WTC11 (cell line): ENCODE measurements at regions not wholly inside any gene's neighbourhood (a gene's known extent, or its start where the extent isn't known, plus 50 kb on each side); places are given as distances from the start of the nearest gene placed in this dataset.

ENCODE experiments used
- ATAC-seq: fragments of 200-7000 bp; cut with Tn5 transposase; 2 replicates; pipeline ENCODE4 v1.10.0; 2021; ENCODE audit warnings: mild to moderate bottlenecking, moderate library complexity
- CTCF ChIA-PET: fragments of 300-600 bp; sonication (Branson Sonifier 250); formaldehyde crosslinking; loops from one replicate; lab custom pipeline; 2021; ENCODE audit warnings: antibody characterized with exemption; lab: Charles Lee
- POLR2A ChIA-PET: fragments of 350-600 bp; sonication (Branson Sonifier 250); formaldehyde crosslinking; loops from one replicate; lab custom pipeline; 2021; ENCODE audit warnings: antibody characterized with exemption; lab: Charles Lee
- DNase-seq: peaks from one replicate; pipeline ENCODE4 v3.0.0; 2021; ENCODE audit warnings: low spot score
- H3K27ac Mint-ChIP-seq: 2 replicates; pipeline ENCODE4 v1.8.0; 2021; ENCODE audit warnings: mixed read lengths
- H3K27me3 Mint-ChIP-seq: 2 replicates; pipeline ENCODE4 v1.8.0; 2021; ENCODE audit warnings: low read depth, mild to moderate bottlenecking, moderate library complexity, mixed read lengths
- H3K36me3 Mint-ChIP-seq: 2 replicates; pipeline ENCODE4 v1.8.0; 2021; ENCODE audit warnings: mixed read lengths
- H3K4me1 Mint-ChIP-seq: 2 replicates; pipeline ENCODE4 v1.8.0; 2022; ENCODE audit warnings: mixed read lengths
- H3K4me3 Mint-ChIP-seq: 2 replicates; pipeline ENCODE4 v1.8.0; 2021; ENCODE audit warnings: mild to moderate bottlenecking, moderate library complexity, mixed read lengths
- H3K9me3 Mint-ChIP-seq: 2 replicates; pipeline ENCODE4 v1.8.0; 2021; ENCODE audit warnings: mixed read lengths
- CBFB ChIP-seq: sonication (generic); formaldehyde crosslinking; IDR thresholded peaks from 2 replicates; pipeline ENCODE4 v1.8.1; 2022; ENCODE audit warnings: mild to moderate bottlenecking, low read depth, missing genetic modification reagents
- CREM ChIP-seq: sonication (generic); formaldehyde crosslinking; IDR thresholded peaks from 2 replicates; pipeline ENCODE4 v1.8.1; 2022; ENCODE audit warnings: mild to moderate bottlenecking, missing genetic modification reagents, moderate library complexity
- E2F5 ChIP-seq: sonication (generic); formaldehyde crosslinking; IDR thresholded peaks from 2 replicates; pipeline ENCODE4 v1.8.1; 2022; ENCODE audit warnings: mild to moderate bottlenecking, moderate library complexity, missing genetic modification reagents
- FOXJ3 ChIP-seq: sonication (generic); formaldehyde crosslinking; IDR thresholded peaks from 2 replicates; pipeline ENCODE4 v1.9.0; 2021; ENCODE audit warnings: missing genetic modification reagents, mild to moderate bottlenecking, borderline replicate concordance
- FOXK1 ChIP-seq: sonication (generic); formaldehyde crosslinking; IDR thresholded peaks from 2 replicates; pipeline ENCODE4 v1.8.0; 2022; ENCODE audit warnings: mild to moderate bottlenecking, moderate library complexity, missing genetic modification reagents
- GTF2I ChIP-seq: fragments of 250-450 bp; sonication (Bioruptor Pico); conservative IDR thresholded peaks from 2 replicates; pipeline ENCODE4 v1.4.0; 2021; ENCODE audit warnings: mild to moderate bottlenecking
- HMGA2 ChIP-seq: fragments of 250-450 bp; sonication (Bioruptor Pico); IDR thresholded peaks from 2 replicates; pipeline ENCODE4 v1.4.0; 2021; ENCODE audit warnings: mild to moderate bottlenecking, moderate library complexity
- JAZF1 ChIP-seq: fragments of 250-450 bp; sonication (Bioruptor Pico); IDR thresholded peaks from 2 replicates; pipeline ENCODE4 v1.9.0; 2021; ENCODE audit warnings: moderate library complexity, mild to moderate bottlenecking, inconsistent platforms
- JUN ChIP-seq: sonication (generic); formaldehyde crosslinking; IDR thresholded peaks from 2 replicates; pipeline ENCODE4 v1.8.0; 2023; ENCODE audit warnings: mild to moderate bottlenecking, missing genetic modification reagents
- MYBL2 ChIP-seq: sonication (generic); formaldehyde crosslinking; IDR thresholded peaks from 2 replicates; pipeline ENCODE4 v1.8.1; 2023; ENCODE audit warnings: mild to moderate bottlenecking, moderate library complexity, missing genetic modification reagents
- RELA ChIP-seq: sonication (generic); formaldehyde crosslinking; IDR thresholded peaks from 2 replicates; pipeline ENCODE4 v1.8.1; 2022; ENCODE audit warnings: missing genetic modification reagents, mild to moderate bottlenecking, borderline replicate concordance
- SMAD3 ChIP-seq: sonication (generic); formaldehyde crosslinking; IDR thresholded peaks from 2 replicates; pipeline ENCODE4 v1.8.0; 2022; ENCODE audit warnings: missing genetic modification reagents, mild to moderate bottlenecking, borderline replicate concordance
- ZNF121 ChIP-seq: sonication (generic); formaldehyde crosslinking; IDR thresholded peaks from 2 replicates; pipeline ENCODE4 v1.8.0; 2023; ENCODE audit warnings: missing genetic modification reagents
- ZNF138 ChIP-seq: sonication (generic); formaldehyde crosslinking; conservative IDR thresholded peaks from 2 replicates; pipeline ENCODE4 v1.8.1; 2022; ENCODE audit warnings: mild to moderate bottlenecking, moderate library complexity, missing genetic modification reagents
- ZNF281 ChIP-seq: sonication (generic); formaldehyde crosslinking; IDR thresholded peaks from 2 replicates; pipeline ENCODE4 v1.8.0; 2023; ENCODE audit warnings: mild to moderate bottlenecking, missing genetic modification reagents
- ZNF317 ChIP-seq: sonication (generic); formaldehyde crosslinking; IDR thresholded peaks from 2 replicates; pipeline ENCODE4 v1.8.1; 2023; ENCODE audit warnings: low read depth, mild to moderate bottlenecking, moderate library complexity, missing genetic modification reagents, borderline replicate concordance
- ZNF396 ChIP-seq: fragments of 250-450 bp; sonication (Bioruptor Pico); IDR thresholded peaks from 2 replicates; pipeline ENCODE4 v1.8.0; 2021; ENCODE audit warnings: mild to moderate bottlenecking, moderate library complexity, borderline replicate concordance
- ZNF532 ChIP-seq: fragments of 250-450 bp; sonication (Bioruptor Pico); IDR thresholded peaks from 2 replicates; pipeline ENCODE4 v1.9.0; 2021; ENCODE audit warnings: mild to moderate bottlenecking, borderline replicate concordance
- ZSCAN18 ChIP-seq: fragments of 250-450 bp; sonication (Bioruptor Pico); IDR thresholded peaks from 2 replicates; pipeline ENCODE4 v2.1.2; 2022; ENCODE audit warnings: mild to moderate bottlenecking, moderate library complexity
- TF ChIP-seq, protein P1 (sequence below): sonication (generic); formaldehyde crosslinking; IDR thresholded peaks from 2 replicates; pipeline ENCODE4 v1.8.0; 2022; ENCODE audit warnings: mild to moderate bottlenecking, missing genetic modification reagents
- TF ChIP-seq, protein P2 (sequence below): sonication (generic); formaldehyde crosslinking; IDR thresholded peaks from 2 replicates; pipeline ENCODE4 v1.8.0; 2022; ENCODE audit warnings: mild to moderate bottlenecking, missing genetic modification reagents

- POLR2A ChIA-PET, result no interaction called here
- H3K4me1 Mint-ChIP-seq, result peaks cover 8% of the 10 kb centered on the region
- H3K36me3 Mint-ChIP-seq, result no peaks in the 10 kb centered on the region
- no peak for ATAC-seq
- no peak overlapping the region for H3K4me3 Mint-ChIP-seq
- TF ChIP-seq ZNF396, result no peak
- TF ChIP-seq FOXJ3 (CRISPR knock-in tag), result no peak
- TF ChIP-seq SMAD3 (CRISPR knock-in tag), result no peak
- TF ChIP-seq CBFB, result no peak
- TF ChIP-seq JUN (CRISPR knock-in tag), result no peak
- TF ChIP-seq GTF2I (CRISPR knock-in tag), result no peak
- TF ChIP-seq JAZF1, result no peak
- TF ChIP-seq MYBL2 (CRISPR knock-in tag), result no peak
- TF ChIP-seq, protein P1, sequence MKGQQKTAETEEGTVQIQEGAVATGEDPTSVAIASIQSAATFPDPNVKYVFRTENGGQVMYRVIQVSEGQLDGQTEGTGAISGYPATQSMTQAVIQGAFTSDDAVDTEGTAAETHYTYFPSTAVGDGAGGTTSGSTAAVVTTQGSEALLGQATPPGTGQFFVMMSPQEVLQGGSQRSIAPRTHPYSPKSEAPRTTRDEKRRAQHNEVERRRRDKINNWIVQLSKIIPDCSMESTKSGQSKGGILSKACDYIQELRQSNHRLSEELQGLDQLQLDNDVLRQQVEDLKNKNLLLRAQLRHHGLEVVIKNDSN (CRISPR knock-in tag), result no peak
- TF ChIP-seq, protein P2, sequence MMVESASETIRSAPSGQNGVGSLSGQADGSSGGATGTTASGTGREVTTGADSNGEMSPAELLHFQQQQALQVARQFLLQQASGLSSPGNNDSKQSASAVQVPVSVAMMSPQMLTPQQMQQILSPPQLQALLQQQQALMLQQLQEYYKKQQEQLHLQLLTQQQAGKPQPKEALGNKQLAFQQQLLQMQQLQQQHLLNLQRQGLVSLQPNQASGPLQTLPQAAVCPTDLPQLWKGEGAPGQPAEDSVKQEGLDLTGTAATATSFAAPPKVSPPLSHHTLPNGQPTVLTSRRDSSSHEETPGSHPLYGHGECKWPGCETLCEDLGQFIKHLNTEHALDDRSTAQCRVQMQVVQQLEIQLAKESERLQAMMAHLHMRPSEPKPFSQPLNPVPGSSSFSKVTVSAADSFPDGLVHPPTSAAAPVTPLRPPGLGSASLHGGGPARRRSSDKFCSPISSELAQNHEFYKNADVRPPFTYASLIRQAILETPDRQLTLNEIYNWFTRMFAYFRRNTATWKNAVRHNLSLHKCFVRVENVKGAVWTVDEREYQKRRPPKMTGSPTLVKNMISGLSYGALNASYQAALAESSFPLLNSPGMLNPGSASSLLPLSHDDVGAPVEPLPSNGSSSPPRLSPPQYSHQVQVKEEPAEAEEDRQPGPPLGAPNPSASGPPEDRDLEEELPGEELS (CRISPR knock-in tag), result no peak
- no peak for TF ChIP-seq ZNF138 (CRISPR knock-in tag)
- no peak for TF ChIP-seq ZSCAN18
- TF ChIP-seq CREM, result no peak
- no peak for DNase-seq
- no peak overlapping the region for H3K27ac Mint-ChIP-seq
- CTCF ChIA-PET, result interaction anchor here (1.1 to 1.2 kb wide), 2 partner anchors 41 to 210 kb away, joined by 3 to 4 read pairs; no protein-coding TSS in a partner anchor
- no peaks in the 10 kb centered on the region; the same call in 1 of the 2 replicates for H3K27me3 Mint-ChIP-seq
- peaks cover 10% of the 10 kb centered on the region for H3K9me3 Mint-ChIP-seq
Measured at GRCh38 chr7:25358926-25359325, 130.6 kb upstream of the NPVF start.

- DNase-seq, result no peak
- Mint-ChIP-seq H3K4me1 (peaks cover 8% of the 10 kb centered on the region), H3K9me3 (peaks cover 10% of the 10 kb centered on the region), H3K36me3 (no peaks in the 10 kb centered on the region), H3K27me3 (no peaks in the 10 kb centered on the region; the same call in 1 of the 2 replicates), H3K27ac (no peak overlapping the region), H3K4me3 (no peak overlapping the region)
- TF ChIP-seq FOXK1 (CRISPR knock-in tag) (no peak), ZNF121 (CRISPR knock-in tag) (no peak), ZNF317 (CRISPR knock-in tag) (no peak), HMGA2 (CRISPR knock-in tag) (no peak), E2F5 (CRISPR knock-in tag) (no peak), ZNF138 (CRISPR knock-in tag) (no peak), GTF2I (CRISPR knock-in tag) (no peak), RELA (CRISPR knock-in tag) (no peak), ZNF532 (no peak), ZSCAN18 (no peak), ZNF281 (CRISPR knock-in tag) (no peak), ZNF396 (no peak)
- ChIA-PET POLR2A (no interaction called here), CTCF (interaction anchor here (1.1 to 1.2 kb wide), 3 partner anchors 42 to 209 kb away, joined by 3 to 4 read pairs (median 3); no protein-coding TSS in a partner anchor)
- ATAC-seq, result no peak
Measured at GRCh38 chr7:25359471-25360059, 131.3 kb upstream of the NPVF start.
